ENCODE measurements at regions not wholly inside any gene's neighbourhood (a gene's known extent, or its start where the extent isn't known, plus 50 kb on each side); places are given as distances from the start of the nearest gene placed in this dataset.

GRCh38 chr13:47413526-47413925 is 516.7 kb upstream of the HTR2A start:
- ChIA-PET POLR2A (no interaction called here), CTCF (interaction anchor here (0.6 kb wide), 1 partner anchor 584 kb away, joined by 3 read pairs; no protein-coding TSS in a partner anchor)
- Mint-ChIP-seq H3K4me1 (ENCODE audit: low read depth) (no peaks in the 10 kb centered on the region), H3K27ac (no peak overlapping the region), H3K36me3 (ENCODE audit: low read depth) (no peaks in the 10 kb centered on the region), H3K9me3 (no peaks in the 10 kb centered on the region), H3K4me3 (no peak overlapping the region), H3K27me3 (no peaks in the 10 kb centered on the region)
- no peak for ATAC-seq
- intact Hi-C loops (cut with micrococcal nuclease), result no loop called here
- no peak for TF ChIP-seq CTCF (IDR thresholded peaks at IDR 0.05)
- no peak for DNase-seq

DNA sequence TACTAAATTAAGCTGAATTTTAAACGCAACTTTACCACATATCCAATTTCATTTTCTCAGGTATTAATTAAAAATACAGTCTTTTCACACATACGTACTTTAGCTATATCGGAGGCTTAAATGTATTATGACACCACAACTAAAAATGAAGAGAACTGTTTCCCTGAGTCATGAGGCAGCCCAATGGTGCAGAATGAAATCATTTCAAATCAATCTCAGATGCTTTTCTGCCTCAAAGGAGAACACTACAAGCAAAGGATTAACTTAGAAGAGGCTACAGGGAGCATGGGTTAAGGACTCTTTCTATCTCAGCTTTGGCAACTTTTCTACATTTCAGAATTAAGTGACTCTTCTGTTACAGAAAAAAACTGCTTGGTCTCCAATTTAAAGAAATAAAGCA is 516.3 kb upstream of the HTR2A start:
- H3K4me1 Mint-ChIP-seq (ENCODE audit: low read depth), result no peaks in the 10 kb centered on the region
- no peak for TF ChIP-seq CTCF (IDR thresholded peaks at IDR 0.05)
- H3K4me3 Mint-ChIP-seq, result no peak overlapping the region
- no peak for DNase-seq
- no peaks in the 10 kb centered on the region for H3K27me3 Mint-ChIP-seq
- H3K9me3 Mint-ChIP-seq, result no peaks in the 10 kb centered on the region
- ChIA-PET CTCF (interaction anchor here (0.6 kb wide), 1 partner anchor 583 kb away, joined by 3 read pairs; no protein-coding TSS in a partner anchor), POLR2A (no interaction called here)
- no peak overlapping the region for H3K27ac Mint-ChIP-seq
- ATAC-seq, result no peak
- no peaks in the 10 kb centered on the region for H3K36me3 Mint-ChIP-seq (ENCODE audit: low read depth)
- intact Hi-C loops (cut with micrococcal nuclease), result no loop called here

DNA sequence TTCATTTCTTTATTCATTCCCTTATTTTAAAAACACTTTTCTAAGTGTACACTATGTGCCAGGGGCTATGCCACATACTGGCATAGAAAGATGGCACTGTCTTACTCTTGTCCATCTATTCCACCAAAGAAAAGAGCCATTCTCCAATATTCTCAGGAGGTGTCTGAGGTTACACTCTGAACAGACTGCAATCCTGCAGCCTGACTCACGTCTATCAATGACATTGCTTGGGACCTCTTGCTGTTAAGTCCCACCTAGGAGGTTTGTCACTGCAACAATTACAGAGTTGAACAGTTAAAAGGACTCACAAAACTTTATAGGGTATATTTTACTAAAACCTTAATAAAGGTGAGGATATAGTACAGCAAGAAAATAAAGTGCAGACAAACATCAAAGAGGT is 512.9 kb upstream of the HTR2A start:
- Mint-ChIP-seq H3K27ac (no peak overlapping the region), H3K27me3 (no peaks in the 10 kb centered on the region), H3K4me3 (no peak overlapping the region), H3K36me3 (ENCODE audit: low read depth) (no peaks in the 10 kb centered on the region), H3K9me3 (no peaks in the 10 kb centered on the region), H3K4me1 (ENCODE audit: low read depth) (no peaks in the 10 kb centered on the region)
- intact Hi-C loops (cut with micrococcal nuclease), result no loop called here
- ChIA-PET POLR2A (no interaction called here), CTCF (no interaction called here)
- ATAC-seq (no peak), DNase-seq (no peak)
- TF ChIP-seq CTCF (IDR thresholded peaks at IDR 0.05), result no peak

- ChIA-PET POLR2A (no interaction called here), CTCF (interaction anchor here (0.9 kb wide), 1 partner anchor 9 kb away, joined by 4 read pairs; no protein-coding TSS in a partner anchor)
- Mint-ChIP-seq H3K27ac (no peak overlapping the region), H3K4me1 (ENCODE audit: low read depth) (no peaks in the 10 kb centered on the region), H3K27me3 (no peaks in the 10 kb centered on the region), H3K36me3 (ENCODE audit: low read depth) (no peaks in the 10 kb centered on the region), H3K4me3 (no peak overlapping the region), H3K9me3 (no peaks in the 10 kb centered on the region)
- no peak for ATAC-seq
- intact Hi-C loops (cut with micrococcal nuclease), result no loop called here
- DNase-seq, result no peak
- TF ChIP-seq CTCF (IDR thresholded peaks at IDR 0.05), result no peak
These were observed 511.9 kb upstream of the HTR2A start for GRCh38 chr13:47408546-47409319.

DNA sequence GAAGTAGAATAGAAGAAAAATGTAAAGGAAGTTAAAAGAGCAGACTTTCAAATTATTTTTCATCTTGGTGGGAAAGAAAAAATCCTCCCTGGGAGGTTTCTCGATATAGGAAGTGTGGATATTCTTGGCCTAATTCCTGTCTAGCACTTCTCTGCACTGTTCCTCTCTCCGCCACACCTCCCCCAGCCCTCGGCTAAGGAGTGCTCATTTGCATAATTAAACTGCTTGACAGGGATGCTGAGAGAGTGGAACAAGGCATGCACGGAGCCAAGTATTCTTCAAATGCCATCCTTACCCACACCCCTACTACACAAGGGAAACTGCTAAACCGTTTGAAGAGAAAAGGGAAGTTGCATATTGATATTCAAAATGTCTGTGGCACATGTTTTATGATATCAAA is 511.0 kb upstream of the HTR2A start:
- H3K4me1 Mint-ChIP-seq (ENCODE audit: low read depth), result no peaks in the 10 kb centered on the region
- no peaks in the 10 kb centered on the region for H3K36me3 Mint-ChIP-seq (ENCODE audit: low read depth)
- ChIA-PET POLR2A (no interaction called here), CTCF (no interaction called here)
- no peaks in the 10 kb centered on the region for H3K9me3 Mint-ChIP-seq
- no peak overlapping the region for H3K27ac Mint-ChIP-seq
- H3K27me3 Mint-ChIP-seq, result no peaks in the 10 kb centered on the region
- no peak overlapping the region for H3K4me3 Mint-ChIP-seq
- DNase-seq (no peak), ATAC-seq (no peak)
- TF ChIP-seq CTCF (IDR thresholded peaks at IDR 0.05), result no peak
- intact Hi-C loops (cut with micrococcal nuclease), result no loop called here
